Stimulated activated effector memory CD8-positive, alpha-beta T cell treated with anti-CD3 and anti-CD28 coated beads, Interleukin-12 subunit alpha, Interleukin-12 subunit beta, amount 100 ng/mL, for 72 hours (primary cell): ENCODE measurements at regions not wholly inside any gene's neighbourhood (a gene's known extent, or its start where the extent isn't known, plus 50 kb on each side); places are given as distances from the start of the nearest gene placed in this dataset.

Source experiments
- ATAC-seq: fragments of 150-1000 bp; cut with Tn5 transposase; 2 replicates; pipeline ENCODE4 v1.10.0; 2021
- DNase-seq, 2 donors: peaks; one replicate each; pipeline ENCODE4 v3.0.0; 2021 to 2022; ENCODE audit warnings: low spot score in 2 of 2
- H3K27ac Mint-ChIP-seq: one replicate; pipeline ENCODE4 v1.8.0; 2022; ENCODE audit warnings: mild to moderate bottlenecking, mixed read lengths
- H3K36me3 Mint-ChIP-seq: one replicate; pipeline ENCODE4 v1.8.0; 2022; ENCODE audit warnings: mild to moderate bottlenecking, mixed read lengths
- H3K4me1 Mint-ChIP-seq: one replicate; pipeline ENCODE4 v1.8.0; 2022; ENCODE audit warnings: mixed read lengths
- H3K4me3 Mint-ChIP-seq: one replicate; pipeline ENCODE4 v1.8.0; 2022; ENCODE audit warnings: mild to moderate bottlenecking, mixed read lengths
- H3K9me3 Mint-ChIP-seq: one replicate; pipeline ENCODE4 v1.8.0; 2022; ENCODE audit warnings: mixed read lengths

DNA sequence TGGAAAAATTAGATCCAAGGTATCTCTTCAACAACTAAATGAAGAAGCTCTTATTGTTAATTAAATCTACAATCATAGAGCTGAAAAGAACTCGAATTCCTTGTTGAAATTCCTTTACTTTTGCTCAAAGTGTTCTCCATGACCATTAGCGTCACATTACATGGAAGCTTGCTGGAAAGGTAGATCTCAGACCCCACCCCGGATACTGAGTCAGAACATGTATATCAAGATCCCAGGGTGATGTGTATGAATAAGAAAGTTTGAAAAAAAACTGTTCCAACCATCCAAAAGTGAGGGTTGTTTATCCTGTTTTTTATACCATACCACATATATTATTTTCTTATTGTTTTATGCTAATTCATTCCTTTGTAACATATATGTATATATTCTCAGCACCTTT, 237.1 kb upstream of the PUM3 start:
- Mint-ChIP-seq H3K4me3 (no peak overlapping the region), H3K36me3 (no peaks in the 10 kb centered on the region), H3K4me1 (no peaks in the 10 kb centered on the region), H3K9me3 (no peaks in the 10 kb centered on the region), H3K27ac (no peak overlapping the region)
- ATAC-seq (no peak), DNase-seq (no peak)

DNA sequence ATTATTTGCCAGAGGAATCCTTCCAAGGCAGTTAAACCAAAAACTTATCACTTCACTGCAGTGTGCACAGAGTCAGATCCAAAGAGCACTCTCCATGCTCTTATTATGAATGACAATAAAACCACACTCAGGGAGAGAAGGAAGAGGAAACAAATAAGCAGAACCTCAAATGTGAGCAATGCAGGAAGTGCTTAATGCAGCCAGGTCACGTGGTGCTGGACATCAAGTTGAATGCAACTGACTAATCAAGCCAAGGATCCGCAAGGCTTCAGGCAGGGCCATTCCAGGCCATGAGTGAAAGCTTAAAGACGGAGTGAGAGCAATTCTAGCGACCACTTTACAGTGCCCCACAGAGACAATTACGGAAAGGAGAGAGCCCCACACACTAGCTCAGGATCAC, 230.4 kb upstream of the PUM3 start:
- Mint-ChIP-seq H3K9me3 (no peaks in the 10 kb centered on the region), H3K4me3 (no peak overlapping the region), H3K4me1 (no peaks in the 10 kb centered on the region), H3K36me3 (no peaks in the 10 kb centered on the region), H3K27ac (no peak overlapping the region)
- ATAC-seq (no peak), DNase-seq (no peak)

DNA sequence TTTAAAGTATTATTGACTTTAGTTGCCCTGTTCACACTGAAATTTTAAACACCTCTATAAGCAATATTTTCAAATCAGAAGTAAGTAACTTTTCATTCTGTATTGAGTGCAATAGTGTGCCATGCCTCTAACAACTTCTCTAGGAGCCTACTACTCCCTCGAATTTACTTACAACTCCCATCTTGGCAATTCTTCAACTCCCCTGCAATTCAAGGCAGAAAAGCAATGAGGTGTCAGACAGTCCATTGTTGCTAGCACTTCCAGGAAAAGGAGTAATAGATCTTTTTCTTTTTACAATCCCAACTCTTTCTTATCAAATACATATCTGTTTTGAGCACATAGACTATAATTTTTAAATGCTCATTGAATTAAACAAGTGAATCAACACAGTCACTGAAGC, 222.7 kb upstream of the PUM3 start:
- no peaks in the 10 kb centered on the region for H3K4me1 Mint-ChIP-seq
- H3K36me3 Mint-ChIP-seq = no peaks in the 10 kb centered on the region
- no peaks in the 10 kb centered on the region for H3K9me3 Mint-ChIP-seq
- H3K4me3 Mint-ChIP-seq = no peak overlapping the region
- ATAC-seq = no peak
- H3K27ac Mint-ChIP-seq = no peak overlapping the region
- no peak for DNase-seq

DNA sequence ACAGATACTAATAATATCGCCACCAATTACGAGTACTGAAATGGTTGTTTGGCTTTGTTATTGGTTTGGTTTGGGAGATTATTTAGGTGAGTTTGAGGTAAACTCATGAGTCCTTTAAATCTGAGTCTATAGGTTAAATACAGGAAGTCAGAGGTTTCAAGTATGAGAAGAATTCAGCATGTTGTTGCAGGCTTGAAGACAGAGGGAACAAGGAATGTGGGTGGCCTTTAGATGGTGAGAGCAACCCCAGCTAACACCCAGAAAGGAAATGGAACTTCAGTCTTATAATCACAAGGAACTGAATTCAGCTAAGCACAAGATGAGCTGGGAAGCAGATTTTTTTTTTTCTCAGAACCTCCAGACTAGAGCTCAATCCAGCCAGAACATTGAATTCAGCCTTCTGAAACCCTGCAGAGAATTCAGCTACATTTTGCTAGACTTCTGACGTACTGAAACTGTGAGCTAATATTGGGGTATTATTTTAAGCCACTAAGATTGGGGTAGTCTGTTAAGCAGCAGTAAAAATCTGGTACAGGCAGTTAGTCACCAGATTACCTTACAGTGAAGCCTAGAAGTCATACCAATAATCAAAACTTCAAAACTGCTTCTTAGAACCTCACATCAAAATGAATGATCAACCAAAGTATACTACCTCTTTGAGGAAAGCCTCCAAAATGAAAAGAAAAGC, 216.0 kb upstream of the PUM3 start:
- Mint-ChIP-seq H3K4me3 (no peak overlapping the region), H3K4me1 (no peaks in the 10 kb centered on the region), H3K9me3 (no peaks in the 10 kb centered on the region), H3K36me3 (no peaks in the 10 kb centered on the region), H3K27ac (no peak overlapping the region)
- ATAC-seq (no peak), DNase-seq (no peak)

DNA sequence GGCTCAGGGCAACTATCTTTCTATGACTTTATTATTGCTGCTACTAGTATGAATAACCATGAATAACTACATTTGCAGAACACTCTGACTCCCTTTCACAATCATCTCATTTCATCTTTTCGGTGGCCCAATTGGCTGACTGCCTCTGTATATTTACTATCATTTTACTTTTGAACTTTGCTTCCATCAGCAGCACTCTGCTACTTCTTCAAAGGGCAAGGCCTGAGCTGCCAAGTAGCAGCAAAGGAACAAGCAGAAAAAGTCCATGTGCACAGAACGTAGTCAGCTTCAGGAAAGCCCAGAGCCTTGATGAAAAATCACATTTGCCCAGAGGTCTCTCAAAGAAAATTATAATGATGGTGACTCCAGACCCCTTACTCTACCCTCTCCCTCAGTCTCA, 214.5 kb upstream of the PUM3 start:
- Mint-ChIP-seq H3K36me3 (no peaks in the 10 kb centered on the region), H3K27ac (no peak overlapping the region), H3K4me1 (no peaks in the 10 kb centered on the region), H3K4me3 (no peak overlapping the region), H3K9me3 (no peaks in the 10 kb centered on the region)
- no peak for DNase-seq
- ATAC-seq = no peak

DNA sequence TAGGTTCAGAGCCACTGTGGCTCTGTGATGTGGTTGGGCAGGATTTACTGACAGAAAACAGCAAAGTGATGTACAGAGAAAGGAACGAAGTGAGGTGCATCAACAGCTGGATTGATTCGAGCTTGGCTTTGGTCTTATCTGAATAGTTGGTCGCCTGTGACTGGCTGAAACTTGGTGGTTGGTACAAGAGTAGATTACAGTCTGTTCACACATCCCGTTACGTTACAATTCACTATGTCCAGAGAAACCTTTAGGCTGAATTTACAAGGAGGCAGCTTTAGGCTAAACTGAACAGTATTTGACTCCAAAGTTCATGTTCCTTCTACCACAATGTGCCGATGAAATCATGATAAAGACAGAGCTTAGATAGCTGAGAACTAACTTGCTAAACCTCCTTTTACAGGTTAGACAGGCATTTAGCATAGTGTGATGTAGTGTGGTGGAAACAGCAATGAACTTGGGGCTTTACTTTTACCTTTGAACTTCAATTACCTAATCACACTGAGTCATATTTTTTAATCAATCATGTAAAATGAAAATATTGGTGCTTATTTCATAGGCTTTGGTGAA, 210.2 kb upstream of the PUM3 start:
- no peak overlapping the region for H3K27ac Mint-ChIP-seq
- no peaks in the 10 kb centered on the region for H3K36me3 Mint-ChIP-seq
- no peak for ATAC-seq
- no peak overlapping the region for H3K4me3 Mint-ChIP-seq
- H3K4me1 Mint-ChIP-seq = no peaks in the 10 kb centered on the region
- H3K9me3 Mint-ChIP-seq = no peaks in the 10 kb centered on the region
- DNase-seq = no peak

DNA sequence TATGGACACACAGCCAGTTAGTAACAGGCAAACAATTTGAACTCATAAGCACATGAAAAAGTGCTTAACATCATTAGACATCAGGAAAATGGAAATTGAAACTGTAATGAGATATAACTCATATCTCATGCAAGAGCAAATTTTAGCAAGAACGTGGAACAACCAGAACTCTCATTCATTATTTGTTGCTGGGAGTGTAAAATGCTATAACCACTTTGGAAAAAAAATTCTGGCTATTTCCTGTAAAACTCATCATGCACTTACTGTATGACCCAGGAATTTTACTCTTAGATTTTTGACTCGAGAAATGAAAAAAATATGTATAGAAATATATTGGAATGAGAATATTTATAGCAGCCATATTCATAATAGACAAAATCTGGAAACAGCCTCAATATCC, 205.7 kb upstream of the PUM3 start:
- Mint-ChIP-seq H3K27ac (no peak overlapping the region), H3K4me1 (no peaks in the 10 kb centered on the region), H3K9me3 (no peaks in the 10 kb centered on the region), H3K36me3 (no peaks in the 10 kb centered on the region), H3K4me3 (no peak overlapping the region)
- DNase-seq (no peak), ATAC-seq (no peak)

DNA sequence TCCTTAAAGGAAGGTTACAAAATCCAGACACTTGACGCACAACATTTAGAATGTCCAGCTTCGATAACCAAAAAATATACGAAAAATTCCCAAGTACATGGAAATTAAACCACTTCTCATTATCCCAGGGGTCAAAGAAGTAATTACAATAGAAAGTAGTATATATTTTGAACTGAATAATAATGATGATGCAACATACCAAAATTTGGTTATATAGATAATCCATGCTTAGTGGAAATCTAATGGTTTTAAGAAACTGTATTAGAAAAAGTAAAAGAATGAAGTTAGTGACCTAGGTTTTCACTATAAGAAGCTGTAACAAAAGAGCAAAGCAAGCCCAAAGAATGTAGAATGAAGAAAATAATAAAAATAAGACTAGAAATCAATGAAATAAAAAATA, 204.0 kb upstream of the PUM3 start:
- no peak overlapping the region for H3K27ac Mint-ChIP-seq
- no peak for DNase-seq
- H3K36me3 Mint-ChIP-seq = no peaks in the 10 kb centered on the region
- no peak for ATAC-seq
- H3K4me1 Mint-ChIP-seq = no peaks in the 10 kb centered on the region
- H3K4me3 Mint-ChIP-seq = no peak overlapping the region
- H3K9me3 Mint-ChIP-seq = no peaks in the 10 kb centered on the region

DNA sequence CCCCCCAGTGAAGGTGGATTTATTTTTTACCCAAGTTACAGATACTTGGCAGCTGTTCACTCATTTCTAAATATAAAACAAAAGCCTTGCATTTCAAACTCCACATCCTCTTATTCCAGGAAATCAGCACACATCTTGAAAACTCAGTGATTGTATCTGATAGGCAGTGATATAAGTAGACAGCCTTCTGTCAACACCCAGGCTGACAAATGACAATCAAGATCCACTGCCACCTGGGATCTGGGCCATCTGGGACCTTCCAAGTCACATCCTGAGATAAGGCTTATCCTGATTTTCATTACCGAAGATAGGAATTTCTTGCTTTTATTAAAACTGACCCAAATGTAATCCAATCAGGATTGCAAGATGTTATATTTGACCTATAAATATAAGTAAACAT, 201.3 kb upstream of the PUM3 start:
- no peak overlapping the region for H3K4me3 Mint-ChIP-seq
- DNase-seq = no peak
- H3K9me3 Mint-ChIP-seq = no peaks in the 10 kb centered on the region
- no peaks in the 10 kb centered on the region for H3K4me1 Mint-ChIP-seq
- no peak for ATAC-seq
- no peaks in the 10 kb centered on the region for H3K36me3 Mint-ChIP-seq
- H3K27ac Mint-ChIP-seq = no peak overlapping the region

DNA sequence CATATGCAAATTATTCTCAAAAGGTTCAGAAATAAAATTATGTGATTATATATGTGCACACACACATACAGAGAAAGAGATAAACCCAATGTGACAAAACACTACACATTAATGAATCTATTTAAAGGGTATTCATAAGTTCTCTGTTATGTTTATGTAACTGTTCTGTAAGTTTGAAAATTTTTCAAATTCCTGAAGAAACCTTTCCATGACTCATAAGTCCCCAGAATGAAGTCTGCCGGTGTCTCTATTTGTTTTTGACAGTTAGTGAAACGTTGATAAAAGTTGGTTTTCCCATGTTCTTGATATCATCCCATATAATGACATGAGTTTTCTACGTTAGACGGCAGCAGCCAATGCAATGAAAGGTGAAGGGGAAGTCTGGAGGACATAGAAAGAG, 199.5 kb upstream of the PUM3 start:
- Mint-ChIP-seq H3K4me1 (no peaks in the 10 kb centered on the region), H3K4me3 (no peak overlapping the region), H3K27ac (no peak overlapping the region), H3K9me3 (no peaks in the 10 kb centered on the region), H3K36me3 (no peaks in the 10 kb centered on the region)
- ATAC-seq = no peak
- DNase-seq = no peak

DNA sequence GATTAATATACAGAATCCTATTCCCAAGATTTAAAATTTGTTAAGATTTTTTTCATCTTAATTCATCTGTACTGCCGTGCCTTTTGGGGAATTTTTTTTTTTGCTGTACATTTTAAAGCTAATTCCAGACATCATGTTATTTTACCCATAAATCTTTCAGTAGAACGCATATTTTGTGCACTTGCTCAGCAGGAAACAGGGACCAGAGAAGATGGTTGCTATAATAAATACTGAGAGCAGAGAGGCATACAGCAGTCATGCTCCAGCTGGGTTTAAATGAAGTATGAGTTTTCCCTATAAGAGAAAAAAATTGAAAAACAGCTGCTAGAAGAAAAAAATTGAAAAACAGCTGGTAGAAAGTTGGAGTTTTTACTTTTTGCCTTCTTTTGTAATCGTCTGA, 196.9 kb upstream of the PUM3 start:
- no peaks in the 10 kb centered on the region for H3K36me3 Mint-ChIP-seq
- H3K4me3 Mint-ChIP-seq = no peak overlapping the region
- ATAC-seq = no peak
- no peaks in the 10 kb centered on the region for H3K9me3 Mint-ChIP-seq
- DNase-seq = no peak
- no peak overlapping the region for H3K27ac Mint-ChIP-seq
- H3K4me1 Mint-ChIP-seq = no peaks in the 10 kb centered on the region

DNA sequence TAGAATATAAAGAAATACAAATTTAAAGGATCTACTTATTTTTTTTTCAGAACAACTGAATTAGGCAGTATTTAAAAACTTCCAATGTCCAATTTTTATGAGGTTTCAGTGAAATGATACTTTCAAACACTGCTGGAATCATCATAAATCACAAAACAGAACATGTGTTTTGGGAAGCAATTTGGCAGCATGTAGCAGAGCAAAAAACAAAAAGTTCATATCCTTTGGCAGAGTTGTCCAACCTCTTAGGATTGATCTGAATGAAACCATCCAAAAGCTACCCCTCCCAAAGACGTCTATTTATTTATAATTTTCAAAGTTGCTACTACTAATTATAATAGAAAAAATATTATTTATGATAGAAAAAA, 192.4 kb upstream of the PUM3 start:
- H3K36me3 Mint-ChIP-seq = no peaks in the 10 kb centered on the region
- H3K4me1 Mint-ChIP-seq = no peaks in the 10 kb centered on the region
- no peak overlapping the region for H3K27ac Mint-ChIP-seq
- no peak overlapping the region for H3K4me3 Mint-ChIP-seq
- DNase-seq = no peak
- no peaks in the 10 kb centered on the region for H3K9me3 Mint-ChIP-seq
- no peak for ATAC-seq

DNA sequence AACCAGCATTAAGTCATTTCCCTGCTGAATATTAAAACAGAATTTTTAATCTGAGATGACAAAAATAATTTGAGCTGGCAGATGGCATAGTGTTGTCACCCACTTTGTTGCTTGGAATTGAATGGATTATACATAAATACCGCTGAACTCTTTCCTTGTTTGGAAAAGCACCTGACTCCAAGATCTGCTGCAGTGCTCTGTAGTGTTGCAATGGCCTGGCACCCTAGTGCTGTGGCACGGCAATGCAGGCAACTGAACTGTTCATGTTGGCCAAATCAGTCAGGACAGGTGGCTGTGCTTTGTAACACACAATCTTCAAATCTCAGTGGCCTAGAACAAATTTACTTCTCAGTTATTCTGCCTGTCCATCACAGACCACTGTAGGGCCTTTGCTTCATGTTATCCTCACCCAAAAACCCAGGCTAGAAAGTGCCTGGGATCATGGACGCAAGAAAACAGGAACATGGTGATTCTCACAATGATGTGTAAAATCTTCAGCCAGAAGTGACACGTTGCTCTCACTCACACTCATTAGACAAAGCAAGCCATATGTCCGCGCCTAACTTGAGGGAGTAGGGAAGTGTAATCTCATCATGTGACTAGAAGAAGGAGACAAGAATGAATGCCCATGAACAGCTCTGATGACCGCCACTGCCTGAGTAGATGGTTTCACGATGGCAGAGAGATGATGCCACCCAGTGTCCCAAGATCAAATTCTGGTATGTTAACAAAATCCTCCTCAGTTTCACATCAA, 191.9 kb upstream of the PUM3 start:
- Mint-ChIP-seq H3K4me3 (no peak overlapping the region), H3K36me3 (no peaks in the 10 kb centered on the region), H3K27ac (no peak overlapping the region), H3K4me1 (no peaks in the 10 kb centered on the region), H3K9me3 (no peaks in the 10 kb centered on the region)
- DNase-seq = no peak
- no peak for ATAC-seq

DNA sequence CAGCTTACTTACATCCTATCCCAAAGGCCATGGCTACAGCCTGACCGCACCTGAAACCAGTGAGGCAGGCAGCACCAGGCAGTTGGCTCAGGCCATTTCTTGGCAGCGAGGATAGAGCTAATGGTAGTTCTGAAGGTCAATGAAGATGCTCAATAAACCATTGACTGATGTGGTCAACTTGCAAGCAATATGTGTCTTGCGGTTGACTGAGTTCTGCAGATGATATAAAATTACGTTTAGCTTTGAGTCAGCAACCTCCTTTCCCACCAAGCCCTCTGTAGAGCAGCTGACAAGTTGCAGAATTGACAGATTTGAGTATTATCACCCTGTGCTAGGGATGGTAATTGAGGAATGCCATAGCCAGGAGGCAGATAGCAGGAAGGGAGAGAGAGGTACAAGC, 189.0 kb upstream of the PUM3 start:
- ATAC-seq (peak; percentile 65), DNase-seq (no peak)
- Mint-ChIP-seq H3K4me1 (no peaks in the 10 kb centered on the region), H3K9me3 (no peaks in the 10 kb centered on the region), H3K4me3 (no peak overlapping the region), H3K27ac (no peak overlapping the region), H3K36me3 (no peaks in the 10 kb centered on the region)

DNA sequence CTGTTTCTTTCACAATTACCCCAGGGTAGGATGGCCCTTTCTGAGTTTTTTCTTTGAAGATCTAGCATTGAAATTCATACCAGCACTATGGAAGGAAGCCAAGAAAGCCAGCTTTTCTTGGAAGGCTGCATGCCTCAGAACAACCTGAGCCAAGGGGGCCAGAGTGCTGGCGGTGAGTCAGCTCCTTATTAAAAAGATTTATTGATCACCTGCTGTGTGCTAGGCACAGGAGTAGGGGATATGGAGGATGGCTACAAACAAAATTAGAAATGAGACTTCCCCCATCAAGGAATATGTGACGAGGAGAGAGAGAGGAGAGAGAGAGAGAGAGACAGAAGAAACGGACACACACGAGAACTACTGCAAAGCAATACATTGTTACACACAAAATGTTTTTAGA, 184.6 kb upstream of the PUM3 start:
- DNase-seq (no peak), ATAC-seq (no peak)
- H3K27ac Mint-ChIP-seq = no peak overlapping the region
- H3K4me3 Mint-ChIP-seq = no peak overlapping the region
- H3K9me3 Mint-ChIP-seq = no peaks in the 10 kb centered on the region
- no peaks in the 10 kb centered on the region for H3K36me3 Mint-ChIP-seq
- no peaks in the 10 kb centered on the region for H3K4me1 Mint-ChIP-seq

DNA sequence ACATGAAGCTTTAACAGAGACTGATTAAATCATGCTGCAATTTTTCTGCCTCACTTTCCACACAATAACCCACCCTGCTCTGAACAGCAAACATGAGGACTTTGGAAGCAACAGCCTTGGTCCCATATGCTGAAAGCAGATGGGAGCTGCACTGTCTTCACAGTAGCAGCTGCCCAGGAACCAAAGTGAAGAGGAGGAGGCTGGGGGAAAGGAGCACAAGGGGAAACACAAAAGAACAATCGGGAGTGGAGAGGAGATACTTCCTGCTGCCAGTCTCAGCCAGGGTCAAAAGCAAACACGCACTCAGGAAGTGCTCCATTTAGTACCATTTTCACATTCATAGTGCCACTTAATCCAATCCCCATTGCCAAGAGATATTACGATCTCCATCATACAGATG, 183.3 kb upstream of the PUM3 start:
- ATAC-seq = no peak
- H3K4me1 Mint-ChIP-seq = no peaks in the 10 kb centered on the region

More for the DNA sequence above, 183.3 kb upstream of the PUM3 start:
- H3K36me3 Mint-ChIP-seq = no peaks in the 10 kb centered on the region
- DNase-seq = no peak
- H3K27ac Mint-ChIP-seq = no peak overlapping the region
- H3K4me3 Mint-ChIP-seq = no peak overlapping the region
- no peaks in the 10 kb centered on the region for H3K9me3 Mint-ChIP-seq
